AG10803 (cell line): ENCODE measurements at regions not wholly inside any gene's neighbourhood (a gene's known extent, or its start where the extent isn't known, plus 50 kb on each side); places are given as distances from the start of the nearest gene placed in this dataset.
"Not testable (repeated sequence)": the region's sequence is repeated elsewhere in the genome, so short reads cannot be mapped to it uniquely, and the experiment has no call there.

Source experiments
- DNase-seq: peaks from one replicate; pipeline ENCODE4 v3.0.0; 2010; ENCODE audit warnings: low read depth
- H3K4me3 ChIP-seq: 2 replicates; pipeline ENCODE4 v1.5.1; 2011; ENCODE audit warnings: mild to moderate bottlenecking, low read length, control low read depth
- TF ChIP-seq, protein P1 (sequence below): conservative IDR thresholded peaks from 2 replicates; pipeline ENCODE4 v1.5.1; 2011; ENCODE audit warnings: mild to moderate bottlenecking, low read length, control low read depth, inconsistent platforms

DNA sequence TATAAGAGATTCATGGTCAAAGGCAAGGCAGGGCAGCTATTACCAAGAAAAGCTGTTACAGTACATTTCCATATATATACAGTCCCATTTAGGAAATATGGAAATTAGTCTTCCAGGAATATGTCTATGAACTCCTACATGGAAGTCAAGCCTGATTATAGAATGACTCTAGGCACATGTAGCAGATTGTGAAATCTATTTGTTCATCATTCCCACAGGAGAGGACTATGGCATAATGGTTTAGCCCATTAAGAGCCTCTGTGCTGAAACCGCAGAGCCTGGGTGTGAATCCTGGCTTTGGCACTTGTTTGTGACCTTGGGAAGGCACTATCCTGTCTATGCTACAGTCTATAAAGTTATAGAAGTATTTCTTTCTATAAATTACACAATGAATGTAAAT is 764.8 kb downstream of the RAPGEF2 start:
- no peak overlapping the region for H3K4me3 ChIP-seq
- DNase-seq, result no peak
- TF ChIP-seq, protein P1, sequence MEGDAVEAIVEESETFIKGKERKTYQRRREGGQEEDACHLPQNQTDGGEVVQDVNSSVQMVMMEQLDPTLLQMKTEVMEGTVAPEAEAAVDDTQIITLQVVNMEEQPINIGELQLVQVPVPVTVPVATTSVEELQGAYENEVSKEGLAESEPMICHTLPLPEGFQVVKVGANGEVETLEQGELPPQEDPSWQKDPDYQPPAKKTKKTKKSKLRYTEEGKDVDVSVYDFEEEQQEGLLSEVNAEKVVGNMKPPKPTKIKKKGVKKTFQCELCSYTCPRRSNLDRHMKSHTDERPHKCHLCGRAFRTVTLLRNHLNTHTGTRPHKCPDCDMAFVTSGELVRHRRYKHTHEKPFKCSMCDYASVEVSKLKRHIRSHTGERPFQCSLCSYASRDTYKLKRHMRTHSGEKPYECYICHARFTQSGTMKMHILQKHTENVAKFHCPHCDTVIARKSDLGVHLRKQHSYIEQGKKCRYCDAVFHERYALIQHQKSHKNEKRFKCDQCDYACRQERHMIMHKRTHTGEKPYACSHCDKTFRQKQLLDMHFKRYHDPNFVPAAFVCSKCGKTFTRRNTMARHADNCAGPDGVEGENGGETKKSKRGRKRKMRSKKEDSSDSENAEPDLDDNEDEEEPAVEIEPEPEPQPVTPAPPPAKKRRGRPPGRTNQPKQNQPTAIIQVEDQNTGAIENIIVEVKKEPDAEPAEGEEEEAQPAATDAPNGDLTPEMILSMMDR, result no peak

DNA sequence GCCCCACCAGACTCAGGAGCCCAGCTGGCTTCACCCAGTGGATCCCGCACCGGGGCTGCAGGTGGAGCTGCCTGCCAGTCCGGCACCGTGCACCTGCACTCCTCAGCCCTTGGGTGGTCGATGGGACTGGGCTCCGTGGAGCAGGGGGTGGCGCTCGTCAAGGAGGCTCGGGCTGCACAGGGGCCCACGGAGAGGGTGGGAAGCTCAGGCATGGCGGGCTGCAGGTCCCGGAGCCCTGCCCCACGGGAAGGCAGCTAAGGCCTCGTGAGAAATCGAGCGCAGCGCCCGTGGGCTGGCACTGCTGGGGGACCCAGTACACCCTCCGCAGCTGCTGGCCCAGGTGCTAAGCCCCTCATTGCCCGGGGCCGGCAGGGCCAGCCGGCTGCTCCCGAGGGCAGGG is 766.1 kb downstream of the RAPGEF2 start:
- DNase-seq, H3K4me3 ChIP-seq: not testable (repeated sequence)

DNA sequence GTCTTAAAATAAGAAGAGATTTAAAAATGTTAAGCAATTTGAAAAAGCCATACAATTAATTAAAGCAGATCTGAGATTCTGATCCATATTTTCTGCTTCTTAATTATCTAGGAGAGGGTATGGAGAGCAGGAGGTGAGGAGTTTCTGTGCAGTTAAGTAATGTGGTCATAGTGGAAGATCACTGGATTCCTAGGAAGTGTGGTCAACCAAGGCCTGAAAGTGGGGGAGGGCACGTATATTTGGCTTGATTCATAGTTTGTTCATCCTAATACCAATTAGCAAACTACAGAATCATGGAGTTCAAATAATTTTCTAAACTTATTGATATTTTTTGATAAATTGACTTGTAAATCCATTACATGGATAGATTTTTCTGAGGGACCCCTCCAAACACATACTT is 768.3 kb downstream of the RAPGEF2 start:
- TF ChIP-seq, protein P1, result no peak
- H3K4me3 ChIP-seq, result no peak overlapping the region
- no peak for DNase-seq

DNA sequence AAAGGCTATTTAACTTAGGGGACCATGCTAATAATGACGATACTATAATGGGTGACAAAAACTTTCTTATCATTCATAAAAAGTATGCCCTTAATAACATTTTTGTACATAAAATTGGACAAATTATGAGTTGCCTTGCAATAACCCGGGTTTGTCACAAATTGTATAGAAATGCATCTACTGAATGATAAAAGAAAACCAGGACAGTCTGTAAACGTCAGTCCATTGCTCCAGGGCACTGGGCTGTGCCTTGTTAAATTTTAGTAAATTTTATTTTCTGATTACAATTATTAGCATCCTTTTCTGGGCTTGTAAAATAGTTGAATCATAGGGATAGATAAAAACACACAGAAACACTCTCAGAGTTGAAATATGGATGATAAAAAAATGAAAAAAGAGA is 778.3 kb downstream of the RAPGEF2 start:
- TF ChIP-seq, protein P1, result no peak
- no peak overlapping the region for H3K4me3 ChIP-seq
- DNase-seq, result no peak

DNA sequence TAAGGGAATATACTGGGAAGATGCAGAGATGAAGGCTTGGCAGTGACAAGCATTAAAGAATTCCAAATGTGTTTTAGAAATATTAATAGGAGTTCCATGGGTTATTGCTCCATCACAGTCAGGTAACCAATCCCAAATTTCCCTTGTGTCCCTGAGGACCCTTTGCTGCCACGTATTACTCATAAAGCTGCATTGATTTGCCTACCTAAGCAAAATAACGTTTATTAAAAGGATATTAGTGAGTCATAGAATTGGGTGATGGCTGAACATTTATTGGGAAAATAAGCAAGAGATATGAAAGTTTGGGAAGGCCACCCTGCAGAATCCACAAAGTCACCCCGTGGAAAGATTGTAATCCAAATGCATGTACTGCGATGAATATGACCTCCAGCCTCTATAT is 782.1 kb downstream of the RAPGEF2 start:
- TF ChIP-seq, protein P1, result no peak

DNA sequence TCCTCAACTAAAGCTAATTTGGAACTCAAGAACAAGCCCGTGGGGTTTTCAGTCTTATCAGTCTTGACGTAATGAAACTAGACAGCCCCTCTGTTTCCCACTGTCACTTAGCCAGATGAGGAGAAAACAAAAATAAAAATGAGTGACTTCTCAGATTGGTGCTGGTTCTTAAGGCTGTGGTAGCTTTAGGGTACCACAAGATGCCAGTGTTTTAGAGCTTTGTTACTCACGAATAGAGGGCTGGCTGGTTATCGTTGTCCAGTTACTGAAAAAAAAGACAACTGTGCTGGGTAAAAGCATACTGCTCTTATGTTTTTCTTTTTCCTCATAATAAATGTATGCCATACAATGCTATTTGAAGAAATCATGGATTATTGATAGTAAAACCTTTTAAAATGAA is 796.7 kb downstream of the RAPGEF2 start:
- no peak overlapping the region for H3K4me3 ChIP-seq
- no peak for DNase-seq
- TF ChIP-seq, protein P1, result no peak

More for the DNA sequence above, 782.1 kb downstream of the RAPGEF2 start:
- no peak overlapping the region for H3K4me3 ChIP-seq
- DNase-seq, result no peak

DNA sequence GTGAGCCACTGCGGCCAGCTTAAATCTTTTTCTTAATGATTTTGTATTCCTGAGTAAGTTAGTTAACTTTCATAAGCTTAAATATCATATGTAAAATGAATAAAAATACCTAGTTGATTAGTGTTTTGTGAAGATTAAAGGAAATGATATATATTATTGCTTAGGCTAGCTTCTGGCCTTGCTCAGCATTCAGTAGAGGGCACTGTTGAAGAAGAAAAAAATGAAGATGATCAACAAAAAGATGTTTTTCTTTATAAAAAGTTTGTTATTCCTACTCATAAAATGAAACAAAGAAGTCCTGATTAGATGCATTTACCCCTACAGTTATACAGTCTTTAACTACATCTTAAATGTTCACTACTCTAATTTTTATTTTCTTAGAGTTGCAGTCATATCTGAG is 797.7 kb downstream of the RAPGEF2 start:
- DNase-seq, result no peak
- no peak overlapping the region for H3K4me3 ChIP-seq
- TF ChIP-seq, protein P1, result no peak

DNA sequence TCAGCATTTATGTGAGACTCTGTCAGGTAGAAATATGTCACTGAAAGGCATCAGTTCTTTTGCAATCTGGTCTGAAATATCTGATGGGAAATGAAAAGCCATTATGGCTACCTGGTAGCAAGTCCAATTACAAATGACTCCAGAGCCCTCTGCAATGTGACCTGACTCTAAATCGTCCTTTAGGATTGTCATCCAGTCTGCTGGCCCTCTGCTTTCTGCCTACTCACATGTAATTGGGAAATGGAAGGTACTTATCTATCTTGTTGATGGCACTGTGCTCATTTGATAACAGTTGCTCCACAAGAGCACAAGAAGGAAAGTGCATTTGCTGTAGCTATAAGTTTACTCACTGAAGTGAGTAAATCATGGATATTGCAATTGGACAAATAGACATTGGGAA is 799.8 kb downstream of the RAPGEF2 start:
- TF ChIP-seq, protein P1, result no peak
- DNase-seq, result no peak
- no peak overlapping the region for H3K4me3 ChIP-seq
